Naive thymus-derived CD4-positive, alpha-beta T cell (primary cell): ENCODE measurements at regions not wholly inside any gene's neighbourhood (a gene's known extent, or its start where the extent isn't known, plus 50 kb on each side); places are given as distances from the start of the nearest gene placed in this dataset.
A peak's percentile ranks its signal among the peaks of the same experiment; 100 is the strongest.
"Not testable (repeated sequence)": the region's sequence is repeated elsewhere in the genome, so short reads cannot be mapped to it uniquely, and the experiment has no call there.

Experiments used
- ATAC-seq: fragments of 150-1000 bp; cut with Tn5 transposase; 2 replicates; pipeline ENCODE4 v1.10.0; 2021; ENCODE audit warnings: mild to moderate bottlenecking, moderate library complexity
- CTCF ChIA-PET: fragments of 350-600 bp; sonication (Branson Sonifier 250); formaldehyde crosslinking; loops from one replicate; lab custom pipeline; 2021; ENCODE audit warnings: antibody characterized with exemption; lab: Charles Lee
- POLR2A ChIA-PET: fragments of 350-600 bp; sonication (Branson Sonifier 250); formaldehyde crosslinking; loops from one replicate; lab custom pipeline; 2021; ENCODE audit warnings: antibody characterized with exemption, inconsistent platforms; lab: Charles Lee
- DNase-seq, 9 donors: peaks; one replicate each; pipeline versions ENCODE4 v3.0.0 to v3.0.0-alpha.2; 2020 to 2022; ENCODE audit warnings: mixed read lengths in 1 of 9
- H3K27ac ChIP-seq: one replicate; pipeline ENCODE4 v1.7.0; 2013; ENCODE audit warnings: mild to moderate bottlenecking, low read depth, low read length, moderate library complexity
- H3K27me3 ChIP-seq, 2 donors: one replicate each; pipeline ENCODE4 v1.7.0; 2013; ENCODE audit warnings: low read length in 2 of 2, mild to moderate bottlenecking in 2 of 2, moderate library complexity in 2 of 2; ENCODE audit not compliant: control insufficient read depth in 2 of 2, insufficient read depth in 2 of 2
- H3K36me3 ChIP-seq, 3 experiments: 1 replicate in 2 of 3; 2 replicates in 1 of 3; pipeline ENCODE4 v1.7.0; 2013; ENCODE audit warnings: low read length in 3 of 3, mild to moderate bottlenecking in 3 of 3, moderate library complexity in 1 of 3; ENCODE audit not compliant: insufficient read depth in 3 of 3, control insufficient read depth in 2 of 3
- H3K4me1 ChIP-seq, 2 donors: one replicate each; pipeline ENCODE4 v1.7.0; 2013; ENCODE audit warnings: low read length in 2 of 2, mild to moderate bottlenecking in 2 of 2, moderate library complexity in 1 of 2; ENCODE audit not compliant: control insufficient read depth in 2 of 2, insufficient read depth in 2 of 2
- H3K4me3 ChIP-seq: 2 replicates; pipeline ENCODE4 v1.7.0; 2013; ENCODE audit warnings: mild to moderate bottlenecking, low read length
- H3K9me3 ChIP-seq, 3 experiments: 1 replicate in 2 of 3; 2 replicates in 1 of 3; pipeline ENCODE4 v1.7.0; 2013; ENCODE audit warnings: low read length in 3 of 3; ENCODE audit not compliant: control insufficient read depth in 2 of 3
- H3K27ac Mint-ChIP-seq, 9 donors: one replicate each; pipeline ENCODE4 v1.8.0; 2020 to 2022; ENCODE audit warnings: mixed read lengths in 9 of 9, mild to moderate bottlenecking in 8 of 9, moderate library complexity in 5 of 9, inconsistent platforms in 2 of 9
- H3K27me3 Mint-ChIP-seq, 5 donors: one replicate each; pipeline ENCODE4 v1.8.0; 2021 to 2022; ENCODE audit warnings: mixed read lengths in 5 of 5, mild to moderate bottlenecking in 1 of 5
- H3K36me3 Mint-ChIP-seq, 5 donors: one replicate each; pipeline ENCODE4 v1.8.0; 2020 to 2022; ENCODE audit warnings: mixed read lengths in 5 of 5, mild to moderate bottlenecking in 3 of 5, inconsistent platforms in 1 of 5
- H3K4me1 Mint-ChIP-seq, 7 donors: one replicate each; pipeline ENCODE4 v1.8.0; 2020 to 2022; ENCODE audit warnings: mixed read lengths in 7 of 7, mild to moderate bottlenecking in 3 of 7, inconsistent platforms in 1 of 7
- H3K4me3 Mint-ChIP-seq, 10 donors: one replicate each; pipeline ENCODE4 v1.8.0; 2020 to 2022; ENCODE audit warnings: mild to moderate bottlenecking in 10 of 10, mixed read lengths in 10 of 10, moderate library complexity in 6 of 10, inconsistent platforms in 2 of 10
- H3K9me3 Mint-ChIP-seq, 11 donors: one replicate each; pipeline ENCODE4 v1.8.0; 2020 to 2022; ENCODE audit warnings: mixed read lengths in 11 of 11, mild to moderate bottlenecking in 4 of 11, inconsistent platforms in 1 of 11, moderate library complexity in 1 of 11
- intact Hi-C, 2 donors: fragments of 100-400 bp; cut with micrococcal nuclease; formaldehyde crosslinking; loops; one replicate each; pipeline ENCODE4 v1.15.1; 2023

GRCh38 chr2:87263868-87264518 lies 242.3 kb upstream of the PLGLB1 start:
- H3K9me3 Mint-ChIP-seq, H3K27me3 ChIP-seq, H3K4me3 ChIP-seq, H3K4me1 ChIP-seq, H3K27me3 Mint-ChIP-seq, DNase-seq, H3K9me3 ChIP-seq, H3K36me3 ChIP-seq, H3K4me3 Mint-ChIP-seq, POLR2A ChIA-PET, H3K36me3 Mint-ChIP-seq, H3K27ac ChIP-seq, CTCF ChIA-PET, intact Hi-C loops, ATAC-seq, H3K27ac Mint-ChIP-seq: not testable (repeated sequence)
- H3K4me1 Mint-ChIP-seq: peaks cover 0 to 10% (median 0%) of the 10 kb centered on the region in 7 donors

GRCh38 chr2:87275192-87275591 lies 253.5 kb upstream of the PLGLB1 start:
- H3K27ac ChIP-seq, CTCF ChIA-PET, H3K4me1 Mint-ChIP-seq, H3K4me3 Mint-ChIP-seq, H3K4me3 ChIP-seq, H3K27ac Mint-ChIP-seq, intact Hi-C loops, H3K36me3 Mint-ChIP-seq, H3K4me1 ChIP-seq, H3K9me3 ChIP-seq, POLR2A ChIA-PET, H3K27me3 Mint-ChIP-seq, ATAC-seq, H3K9me3 Mint-ChIP-seq, DNase-seq, H3K36me3 ChIP-seq, H3K27me3 ChIP-seq: not testable (repeated sequence)

GRCh38 chr2:87275974-87276629 lies 254.5 kb upstream of the PLGLB1 start:
- CTCF ChIA-PET: not testable (repeated sequence)

GRCh38 chr2:87276673-87277072 lies 255.0 kb upstream of the PLGLB1 start:
- H3K27me3 ChIP-seq, CTCF ChIA-PET, H3K4me1 Mint-ChIP-seq, H3K4me3 ChIP-seq, intact Hi-C loops, H3K4me3 Mint-ChIP-seq, DNase-seq, H3K9me3 Mint-ChIP-seq, POLR2A ChIA-PET, H3K36me3 Mint-ChIP-seq, H3K4me1 ChIP-seq, H3K27ac Mint-ChIP-seq, ATAC-seq, H3K27me3 Mint-ChIP-seq, H3K36me3 ChIP-seq, H3K27ac ChIP-seq, H3K9me3 ChIP-seq: not testable (repeated sequence)

More at GRCh38 chr2:87275974-87276629, 254.5 kb upstream of the PLGLB1 start:
- ATAC-seq, H3K4me1 ChIP-seq, POLR2A ChIA-PET, H3K4me3 Mint-ChIP-seq, DNase-seq, H3K27ac ChIP-seq, H3K27me3 ChIP-seq, H3K27ac Mint-ChIP-seq, H3K27me3 Mint-ChIP-seq, H3K4me3 ChIP-seq, H3K4me1 Mint-ChIP-seq, H3K36me3 Mint-ChIP-seq, intact Hi-C loops, H3K36me3 ChIP-seq, H3K9me3 ChIP-seq, H3K9me3 Mint-ChIP-seq: not testable (repeated sequence)

GRCh38 chr2:87277734-87278133 lies 256.1 kb upstream of the PLGLB1 start:
- H3K9me3 ChIP-seq, H3K9me3 Mint-ChIP-seq, DNase-seq, H3K4me3 ChIP-seq, H3K36me3 ChIP-seq, H3K4me3 Mint-ChIP-seq, H3K4me1 Mint-ChIP-seq, intact Hi-C loops, H3K27ac ChIP-seq, H3K27me3 Mint-ChIP-seq, POLR2A ChIA-PET, H3K36me3 Mint-ChIP-seq, CTCF ChIA-PET, H3K4me1 ChIP-seq, H3K27ac Mint-ChIP-seq, H3K27me3 ChIP-seq: not testable (repeated sequence)
- peak; percentile 53 for ATAC-seq

GRCh38 chr2:87280596-87281355 lies 259.1 kb upstream of the PLGLB1 start:
- H3K36me3 Mint-ChIP-seq, CTCF ChIA-PET, H3K27me3 ChIP-seq, H3K27ac ChIP-seq, ATAC-seq, H3K9me3 Mint-ChIP-seq, intact Hi-C loops, H3K9me3 ChIP-seq, H3K4me1 Mint-ChIP-seq, H3K27me3 Mint-ChIP-seq, DNase-seq, H3K27ac Mint-ChIP-seq, H3K4me3 Mint-ChIP-seq, H3K4me1 ChIP-seq, POLR2A ChIA-PET, H3K4me3 ChIP-seq, H3K36me3 ChIP-seq: not testable (repeated sequence)
